ENCODE measurements at regions not wholly inside any gene's neighbourhood (a gene's known extent, or its start where the extent isn't known, plus 50 kb on each side); places are given as distances from the start of the nearest gene placed in this dataset.

GRCh38 chr3:166243511-166243910, 406.3 kb upstream of the BCHE start:
- TF ChIP-seq CTCF (conservative IDR thresholded peaks at IDR 0.05; ENCODE audit: low read depth, low read length) (no peak), EZH2 (IDR thresholded peaks at IDR 0.05; ENCODE audit: borderline replicate concordance, low read depth, low read length, poor library complexity, severe bottlenecking) (no peak)
- Histone ChIP-seq H3K27me3 (replicated peaks; ENCODE audit: insufficient read depth, low read depth, low read length, poor library complexity) (no peaks in the 10 kb centered on the region), H3K4me3 (ENCODE audit: low read depth, low read length, poor library complexity, severe bottlenecking) (no peak overlapping the region), H3K4me1 (ENCODE audit: insufficient read depth, low read length, poor library complexity, severe bottlenecking) (no peaks in the 10 kb centered on the region), H3K9me3 (ENCODE audit: low read depth, low read length, poor library complexity, severe bottlenecking) (no peaks in the 10 kb centered on the region), H3K27ac (ENCODE audit: low read depth, low read length, poor library complexity, severe bottlenecking) (no peak overlapping the region), H3K36me3 (ENCODE audit: insufficient read depth, low read length, poor library complexity, severe bottlenecking) (no peaks in the 10 kb centered on the region)
- ChIA-PET POLR2A (ENCODE audit: low non-redundant PET) (no interaction called here), CTCF (no interaction called here)
- intact Hi-C loops (cut with micrococcal nuclease; ENCODE audit: unreplicated experiment): no loop called here
- no peak for DNase-seq (ENCODE audit: low spot score)
- no TSS peak for BruUV-seq (replicated peaks)

- POLR2A ChIA-PET (ENCODE audit: low non-redundant PET): no interaction called here
- no peaks in the 10 kb centered on the region for H3K27me3 ChIP-seq (replicated peaks; ENCODE audit: insufficient read depth, low read depth, low read length, poor library complexity)
- TF ChIP-seq CTCF (conservative IDR thresholded peaks at IDR 0.05; ENCODE audit: low read depth, low read length): no peak
- TF ChIP-seq EZH2 (IDR thresholded peaks at IDR 0.05; ENCODE audit: borderline replicate concordance, low read depth, low read length, poor library complexity, severe bottlenecking): no peak
- H3K4me3 ChIP-seq (ENCODE audit: low read depth, low read length, poor library complexity, severe bottlenecking): no peak overlapping the region
- no peaks in the 10 kb centered on the region for H3K9me3 ChIP-seq (ENCODE audit: low read depth, low read length, poor library complexity, severe bottlenecking)
- intact Hi-C loops (cut with micrococcal nuclease; ENCODE audit: unreplicated experiment): no loop called here
- DNase-seq (ENCODE audit: low spot score): no peak
- H3K27ac ChIP-seq (ENCODE audit: low read depth, low read length, poor library complexity, severe bottlenecking): no peak overlapping the region
- no TSS peak for BruUV-seq (replicated peaks)
- no peaks in the 10 kb centered on the region for H3K4me1 ChIP-seq (ENCODE audit: insufficient read depth, low read length, poor library complexity, severe bottlenecking)
- CTCF ChIA-PET: no interaction called here
- no peaks in the 10 kb centered on the region for H3K36me3 ChIP-seq (ENCODE audit: insufficient read depth, low read length, poor library complexity, severe bottlenecking)
These were observed 385.9 kb upstream of the BCHE start for GRCh38 chr3:166223120-166223519.

GRCh38 chr3:166211451-166211850, 374.2 kb upstream of the BCHE start:
- intact Hi-C loops (cut with micrococcal nuclease; ENCODE audit: unreplicated experiment): no loop called here
- ChIA-PET CTCF (no interaction called here), POLR2A (ENCODE audit: low non-redundant PET) (no interaction called here)
- Histone ChIP-seq H3K27ac (ENCODE audit: low read depth, low read length, poor library complexity, severe bottlenecking) (no peak overlapping the region), H3K27me3 (replicated peaks; ENCODE audit: insufficient read depth, low read depth, low read length, poor library complexity) (no peaks in the 10 kb centered on the region), H3K9me3 (ENCODE audit: low read depth, low read length, poor library complexity, severe bottlenecking) (no peaks in the 10 kb centered on the region), H3K4me1 (ENCODE audit: insufficient read depth, low read length, poor library complexity, severe bottlenecking) (no peaks in the 10 kb centered on the region), H3K36me3 (ENCODE audit: insufficient read depth, low read length, poor library complexity, severe bottlenecking) (no peaks in the 10 kb centered on the region), H3K4me3 (ENCODE audit: low read depth, low read length, poor library complexity, severe bottlenecking) (no peak overlapping the region)
- DNase-seq (ENCODE audit: low spot score): peak; percentile 27
- no TSS peak for BruUV-seq (replicated peaks)
- TF ChIP-seq EZH2 (IDR thresholded peaks at IDR 0.05; ENCODE audit: borderline replicate concordance, low read depth, low read length, poor library complexity, severe bottlenecking) (no peak), CTCF (conservative IDR thresholded peaks at IDR 0.05; ENCODE audit: low read depth, low read length) (no peak)

Data from A673 (cell line).